HepG2 (cell line): ENCODE measurements at regions not wholly inside any gene's neighbourhood (a gene's known extent, or its start where the extent isn't known, plus 50 kb on each side); places are given as distances from the start of the nearest gene placed in this dataset.

Experiments used
- ATAC-seq: fragments of 200-7000 bp; cut with Tn5 transposase; 3 replicates; pipeline ENCODE4 v1.9.1; 2020; ENCODE audit warnings: mild to moderate bottlenecking, moderate library complexity
- BruUV-seq: library from RNA; stranded (reverse); fragments of 400-500 nt; replicated peaks from 2 replicates; lab custom pipeline; 2021; lab: Mats Ljungman, UMichigan
- CTCF ChIA-PET: fragments of 300-600 bp; formaldehyde crosslinking; extraction: SDS; loops from one replicate; lab custom pipeline; 2021; ENCODE audit warnings: low total read pairs, inconsistent platforms, low intra/inter-chr PET ratio; lab: Yijun Ruan, JAX
- POLR2A ChIA-PET: fragments of 350-600 bp; sonication (Branson Sonifier 250); formaldehyde crosslinking; loops from one replicate; lab custom pipeline; 2020; ENCODE audit warnings: antibody characterized with exemption, inconsistent platforms; lab: Yijun Ruan, JAX
- DNase-seq: peaks from one replicate; pipeline ENCODE4 v3.0.0-alpha.2; 2015; ENCODE audit warnings: low spot score
- FAIRE-seq: peaks from 3 replicates; lab custom pipeline; 2011; peaks lifted over from hg19 to GRCh38; lab: Jason Lieb, UNC
- H2AFZ ChIP-seq: one replicate; pipeline ENCODE4 v1.6.1; 2011; ENCODE audit warnings: low read length, inconsistent platforms
- H3K27ac ChIP-seq: fragments of 300-600 bp; 3 replicates; pipeline ENCODE4 v1.8.0; 2011; ENCODE audit warnings: mixed run types, mild to moderate bottlenecking, mixed read lengths, low read length, inconsistent platforms; ENCODE audit not compliant: insufficient read depth; ENCODE audit errors: extremely low read length
- H3K27me3 ChIP-seq, 2 experiments: fragments of 200-600 bp in 1 of 2; 2 replicates in 1 of 2; 3 replicates in 1 of 2; pipeline versions ENCODE4 v1.6.0 to v1.8.0; 2011; ENCODE audit warnings: low read length in 2 of 2, mild to moderate bottlenecking in 2 of 2, moderate library complexity in 2 of 2, inconsistent platforms in 1 of 2; ENCODE audit not compliant: insufficient read depth in 2 of 2, control insufficient read depth in 1 of 2
- H3K36me3 ChIP-seq, 2 experiments: fragments of 200-600 bp in 1 of 2; replicated peaks in 1 of 2; 2 replicates in 1 of 2; 3 replicates in 1 of 2; pipeline versions ENCODE4 v1.5.1 to v1.8.0; 2011; ENCODE audit warnings: low read length in 2 of 2, inconsistent platforms in 1 of 2; ENCODE audit not compliant: insufficient read depth in 2 of 2, control insufficient read depth in 1 of 2
- H3K4me1 ChIP-seq: 2 replicates; pipeline ENCODE4 v1.5.1; 2012; ENCODE audit warnings: low read length, inconsistent platforms; ENCODE audit not compliant: insufficient read depth
- H3K4me2 ChIP-seq: 2 replicates; pipeline ENCODE4 v1.6.0; 2011; ENCODE audit warnings: low read depth, low read length, inconsistent platforms
- H3K4me3 ChIP-seq, 3 experiments: fragments of 200-600 bp in 1 of 3; sonication (generic), shearing (Covaris generic) in 1 of 3; replicated peaks in 1 of 3; 2 replicates each; pipeline ENCODE4 v1.5.1; 2011 to 2016; ENCODE audit warnings: low read length in 3 of 3, inconsistent platforms in 2 of 3, low read depth in 2 of 3, mild to moderate bottlenecking in 2 of 3, control low read depth in 1 of 3, mixed read lengths in 1 of 3; ENCODE audit not compliant: insufficient read depth in 1 of 3
- H3K79me2 ChIP-seq: one replicate; pipeline ENCODE4 v1.6.1; 2011; ENCODE audit warnings: low read length, inconsistent platforms; ENCODE audit not compliant: insufficient read depth
- H3K9ac ChIP-seq: 2 replicates; pipeline ENCODE4 v1.6.0; 2011; ENCODE audit warnings: mild to moderate bottlenecking, low read depth, low read length, inconsistent platforms; ENCODE audit not compliant: insufficient read depth
- H3K9me3 ChIP-seq: 2 replicates; pipeline ENCODE4 v1.5.1; 2012; ENCODE audit warnings: mild to moderate bottlenecking, low read length
- H4K20me1 ChIP-seq: 2 replicates; pipeline ENCODE4 v1.6.0; 2011; ENCODE audit warnings: inconsistent platforms, mild to moderate bottlenecking, low read length, moderate library complexity; ENCODE audit not compliant: insufficient read depth
- FOXC1 ChIP-seq: sonication (generic); formaldehyde crosslinking; IDR thresholded peaks from 2 replicates; pipeline ENCODE4 v1.8.0; 2022; ENCODE audit warnings: mild to moderate bottlenecking, missing genetic modification reagents, borderline replicate concordance
- FOXK2 ChIP-seq: fragments of 450-650 bp; IDR thresholded peaks from 2 replicates; pipeline ENCODE4 v1.6.1; 2016
- HNF4A ChIP-seq: sonication (generic); formaldehyde crosslinking; IDR thresholded peaks from 2 replicates; pipeline ENCODE4 v1.4.0; 2020; ENCODE audit warnings: missing genetic modification reagents
- KDM2A ChIP-seq: sonication (generic); formaldehyde crosslinking; IDR thresholded peaks from 2 replicates; pipeline ENCODE4 v1.4.0; 2020; ENCODE audit warnings: low read depth, missing genetic modification reagents, borderline replicate concordance
- KDM5A ChIP-seq: fragments of 200-600 bp; sonication (generic); IDR thresholded peaks from 2 replicates; pipeline ENCODE4 v1.7.0; 2018; ENCODE audit warnings: antibody characterized with exemption, mild to moderate bottlenecking, low read length, borderline replicate concordance
- NR2C2 ChIP-seq: sonication (generic); formaldehyde crosslinking; IDR thresholded peaks from 2 replicates; pipeline ENCODE4 v1.4.0; 2020; ENCODE audit warnings: missing genetic modification reagents, mild to moderate bottlenecking, moderate library complexity, borderline replicate concordance
- NR3C1 ChIP-seq: sonication (generic); formaldehyde crosslinking; IDR thresholded peaks from 2 replicates; pipeline ENCODE4 v1.4.0; 2020; ENCODE audit warnings: missing genetic modification reagents
- PHF21A ChIP-seq: sonication (generic); formaldehyde crosslinking; IDR thresholded peaks from 2 replicates; pipeline ENCODE4 v1.5.0; 2020; ENCODE audit warnings: mild to moderate bottlenecking, missing genetic modification reagents
- SETDB1 ChIP-seq: sonication (generic); formaldehyde crosslinking; IDR thresholded peaks from 2 replicates; pipeline ENCODE4 v1.5.1; 2020; ENCODE audit warnings: missing genetic modification reagents, mild to moderate bottlenecking, borderline replicate concordance
- SMARCC2 ChIP-seq: fragments of 450-650 bp; IDR thresholded peaks from 2 replicates; pipeline ENCODE4 v1.6.1; 2017; ENCODE audit warnings: antibody characterized with exemption, mild to moderate bottlenecking
- ZIK1 ChIP-seq: sonication (generic); formaldehyde crosslinking; IDR thresholded peaks from 2 replicates; pipeline ENCODE4 v1.5.0; 2020; ENCODE audit warnings: mild to moderate bottlenecking, low read depth, missing genetic modification reagents, borderline replicate concordance
- ZMAT3 ChIP-seq: sonication (generic); formaldehyde crosslinking; conservative IDR thresholded peaks from 2 replicates; pipeline ENCODE4 v1.7.0; 2021; ENCODE audit warnings: missing genetic modification reagents
- ZMYM3 ChIP-seq: sonication (generic); formaldehyde crosslinking; IDR thresholded peaks from 2 replicates; pipeline ENCODE4 v1.5.1; 2020; ENCODE audit warnings: mild to moderate bottlenecking, missing genetic modification reagents
- ZNF674 ChIP-seq: sonication (generic); formaldehyde crosslinking; IDR thresholded peaks from 2 replicates; pipeline ENCODE4 v1.5.0; 2020; ENCODE audit warnings: low read depth, mild to moderate bottlenecking, missing genetic modification reagents
- ZNF703 ChIP-seq: sonication (generic); formaldehyde crosslinking; IDR thresholded peaks from 2 replicates; pipeline ENCODE4 v1.5.1; 2020; ENCODE audit warnings: missing genetic modification reagents, mild to moderate bottlenecking, moderate library complexity, borderline replicate concordance
- ZNF770 ChIP-seq: sonication (generic); formaldehyde crosslinking; IDR thresholded peaks from 2 replicates; pipeline ENCODE4 v1.5.0; 2020; ENCODE audit warnings: mild to moderate bottlenecking, missing genetic modification reagents
- ZNF775 ChIP-seq: sonication (generic); formaldehyde crosslinking; IDR thresholded peaks from 2 replicates; pipeline ENCODE4 v1.4.0; 2020; ENCODE audit warnings: missing genetic modification reagents, mild to moderate bottlenecking, moderate library complexity, borderline replicate concordance
- WGBS: methylation state at CpG from one replicate; pipeline ENCODE4 v1.1.6; 2017; ENCODE audit warnings: low lambda C conversion rate; 5-methylcytosine and 5-hydroxymethylcytosine counted together
- in situ Hi-C: cut with HindIII; loops from 2 replicates; pipeline ENCODE4 v1.10.0; 2017; ENCODE audit warnings: low pct_unique_long_range_greater_than_20kb; ENCODE audit not compliant: extremely low pct_ligation_motif_present
- intact Hi-C: fragments of 100-400 bp; cut with micrococcal nuclease; formaldehyde crosslinking; loops from one replicate; pipeline ENCODE4 v1.10.0; 2022; ENCODE audit not compliant: unreplicated experiment
- TF ChIP-seq, protein P1 (sequence below): sonication (generic); formaldehyde crosslinking; IDR thresholded peaks from 2 replicates; pipeline ENCODE4 v1.4.0; 2020; ENCODE audit warnings: missing genetic modification reagents
- TF ChIP-seq, protein P2 (sequence below): sonication (generic); formaldehyde crosslinking; IDR thresholded peaks from 2 replicates; pipeline ENCODE4 v1.8.1; 2023; ENCODE audit warnings: missing genetic modification reagents, inconsistent platforms, borderline replicate concordance

DNA sequence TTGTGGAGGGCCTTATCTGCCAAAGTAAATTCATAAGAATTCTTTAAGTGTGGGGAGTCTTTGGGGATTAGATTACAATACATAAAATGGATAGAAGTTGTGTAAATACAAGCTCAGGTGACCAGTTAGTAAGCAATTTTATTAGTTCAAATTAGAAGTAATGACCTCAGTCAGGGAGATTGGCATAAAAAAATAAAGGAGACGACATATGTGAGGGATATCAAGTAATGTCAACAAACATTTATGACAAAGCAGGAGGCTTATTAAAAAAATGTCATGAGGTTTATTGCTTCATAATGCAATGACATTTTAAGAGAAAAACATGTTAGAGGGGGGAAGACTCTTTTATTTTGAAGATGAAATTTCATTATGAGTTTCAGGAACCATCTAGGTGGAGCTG lies 1137.0 kb upstream of the PHF14 start:
- Histone ChIP-seq H3K36me3 (no peaks in the 10 kb centered on the region), H3K9me3 (peaks cover 81% of the 10 kb centered on the region), H2AFZ (no peak overlapping the region), H3K79me2 (no peaks in the 10 kb centered on the region), H3K4me1 (no peaks in the 10 kb centered on the region), H4K20me1 (no peaks in the 10 kb centered on the region), H3K4me2 (no peak overlapping the region), H3K9ac (no peak overlapping the region), H3K27me3 (no peaks in the 10 kb centered on the region), H3K27ac (no peak overlapping the region), H3K4me3 (no peak overlapping the region)
- 2% methylated on average over 1 of the region's 1 CpG for WGBS
- no peak for TF ChIP-seq KDM5A
- TF ChIP-seq ZNF770 (CRISPR knock-in tag) = no peak
- no peak for TF ChIP-seq ZNF703
- TF ChIP-seq, protein P1, sequence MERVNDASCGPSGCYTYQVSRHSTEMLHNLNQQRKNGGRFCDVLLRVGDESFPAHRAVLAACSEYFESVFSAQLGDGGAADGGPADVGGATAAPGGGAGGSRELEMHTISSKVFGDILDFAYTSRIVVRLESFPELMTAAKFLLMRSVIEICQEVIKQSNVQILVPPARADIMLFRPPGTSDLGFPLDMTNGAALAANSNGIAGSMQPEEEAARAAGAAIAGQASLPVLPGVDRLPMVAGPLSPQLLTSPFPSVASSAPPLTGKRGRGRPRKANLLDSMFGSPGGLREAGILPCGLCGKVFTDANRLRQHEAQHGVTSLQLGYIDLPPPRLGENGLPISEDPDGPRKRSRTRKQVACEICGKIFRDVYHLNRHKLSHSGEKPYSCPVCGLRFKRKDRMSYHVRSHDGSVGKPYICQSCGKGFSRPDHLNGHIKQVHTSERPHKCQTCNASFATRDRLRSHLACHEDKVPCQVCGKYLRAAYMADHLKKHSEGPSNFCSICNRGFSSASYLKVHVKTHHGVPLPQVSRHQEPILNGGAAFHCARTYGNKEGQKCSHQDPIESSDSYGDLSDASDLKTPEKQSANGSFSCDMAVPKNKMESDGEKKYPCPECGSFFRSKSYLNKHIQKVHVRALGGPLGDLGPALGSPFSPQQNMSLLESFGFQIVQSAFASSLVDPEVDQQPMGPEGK (CRISPR knock-in tag) = no peak
- TF ChIP-seq FOXK2 = no peak
- no peak for TF ChIP-seq FOXC1 (CRISPR knock-in tag)
- no peak for TF ChIP-seq NR2C2 (CRISPR knock-in tag)
- TF ChIP-seq ZIK1 (CRISPR knock-in tag) = no peak
- TF ChIP-seq PHF21A (CRISPR knock-in tag) = no peak
- TF ChIP-seq, protein P2, sequence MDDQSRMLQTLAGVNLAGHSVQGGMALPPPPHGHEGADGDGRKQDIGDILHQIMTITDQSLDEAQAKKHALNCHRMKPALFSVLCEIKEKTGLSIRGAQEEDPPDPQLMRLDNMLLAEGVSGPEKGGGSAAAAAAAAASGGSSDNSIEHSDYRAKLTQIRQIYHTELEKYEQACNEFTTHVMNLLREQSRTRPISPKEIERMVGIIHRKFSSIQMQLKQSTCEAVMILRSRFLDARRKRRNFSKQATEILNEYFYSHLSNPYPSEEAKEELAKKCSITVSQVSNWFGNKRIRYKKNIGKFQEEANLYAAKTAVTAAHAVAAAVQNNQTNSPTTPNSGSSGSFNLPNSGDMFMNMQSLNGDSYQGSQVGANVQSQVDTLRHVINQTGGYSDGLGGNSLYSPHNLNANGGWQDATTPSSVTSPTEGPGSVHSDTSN (CRISPR knock-in tag) = no peak
- TF ChIP-seq SMARCC2 = no peak
- TF ChIP-seq HNF4A (CRISPR knock-in tag) = no peak
- TF ChIP-seq ZMAT3 (CRISPR knock-in tag) = no peak
- TF ChIP-seq ZMYM3 (CRISPR knock-in tag) = no peak
- TF ChIP-seq KDM2A (CRISPR knock-in tag) = no peak
- TF ChIP-seq ZNF775 (CRISPR knock-in tag) = no peak
- no peak for TF ChIP-seq ZNF674 (CRISPR knock-in tag)
- no peak for TF ChIP-seq NR3C1 (CRISPR knock-in tag)
- no peak for TF ChIP-seq SETDB1 (CRISPR knock-in tag)
- DNase-seq = no peak
- intact Hi-C loops (no loop called here), in situ Hi-C loops (no loop called here)
- ATAC-seq = no peak
- no peak for FAIRE-seq
- CTCF ChIA-PET = no interaction called here
- no TSS peak for BruUV-seq
- POLR2A ChIA-PET = no interaction called here
